Mesenchymal stem cell (in vitro differentiated cells and primary cell): ENCODE measurements at regions not wholly inside any gene's neighbourhood (a gene's known extent, or its start where the extent isn't known, plus 50 kb on each side); places are given as distances from the start of the nearest gene placed in this dataset.

Source experiments
- DNase-seq: peaks from one replicate; pipeline ENCODE4 v3.0.0-alpha.2; 2013
- H2AFZ ChIP-seq: one replicate; pipeline ENCODE4 v1.6.1; 2013; ENCODE audit warnings: low read depth, mild to moderate bottlenecking, control low read depth, inconsistent platforms, low read length, moderate library complexity
- H2AK5ac ChIP-seq: 2 replicates; pipeline ENCODE4 v1.6.1; 2013; ENCODE audit warnings: low read length, moderate library complexity, mild to moderate bottlenecking, inconsistent platforms; ENCODE audit not compliant: severe bottlenecking
- H2BK120ac ChIP-seq: one replicate; pipeline ENCODE4 v1.6.1; 2013; ENCODE audit warnings: low read depth, mild to moderate bottlenecking, inconsistent platforms, low read length, moderate library complexity
- H2BK12ac ChIP-seq, 2 experiments: one replicate each; pipeline ENCODE4 v1.6.1; 2013; ENCODE audit warnings: inconsistent platforms in 2 of 2, low read length in 2 of 2, mild to moderate bottlenecking in 2 of 2, moderate library complexity in 2 of 2, control low read depth in 1 of 2
- H2BK15ac ChIP-seq: one replicate; pipeline ENCODE4 v1.6.1; 2013; ENCODE audit warnings: mild to moderate bottlenecking, low read depth, inconsistent platforms; ENCODE audit not compliant: poor library complexity, severe bottlenecking
- H2BK5ac ChIP-seq: 2 replicates; pipeline ENCODE4 v1.6.1; 2013; ENCODE audit warnings: low read depth, mild to moderate bottlenecking, low read length, control low read depth, inconsistent platforms; ENCODE audit not compliant: poor library complexity, severe bottlenecking
- H3K14ac ChIP-seq, 2 experiments: one replicate each; pipeline ENCODE4 v1.6.1; 2013; ENCODE audit warnings: inconsistent platforms in 2 of 2, low read length in 2 of 2, control low read depth in 1 of 2, mild to moderate bottlenecking in 1 of 2, moderate library complexity in 1 of 2
- H3K18ac ChIP-seq, 2 experiments: one replicate each; pipeline ENCODE4 v1.6.1; 2013; ENCODE audit warnings: inconsistent platforms in 2 of 2, low read length in 2 of 2, control low read depth in 1 of 2, low read depth in 1 of 2, mild to moderate bottlenecking in 1 of 2
- H3K23ac ChIP-seq, 2 experiments: one replicate each; pipeline ENCODE4 v1.6.1; 2013; ENCODE audit warnings: inconsistent platforms in 2 of 2, low read length in 2 of 2, mild to moderate bottlenecking in 2 of 2, moderate library complexity in 2 of 2, control low read depth in 1 of 2
- H3K27ac ChIP-seq: 2 replicates; pipeline ENCODE4 v1.5.1; 2013; ENCODE audit warnings: mild to moderate bottlenecking, moderate library complexity, low read length, control low read depth, inconsistent platforms; ENCODE audit not compliant: poor library complexity, severe bottlenecking
- H3K27me3 ChIP-seq, 2 experiments: 2 replicates each; pipeline versions ENCODE4 v1.6.1 to v1.7.0; 2013; ENCODE audit warnings: low read length in 2 of 2, mild to moderate bottlenecking in 2 of 2, moderate library complexity in 2 of 2, control low read depth in 1 of 2, inconsistent platforms in 1 of 2; ENCODE audit not compliant: control insufficient read depth in 1 of 2, insufficient read depth in 1 of 2
- H3K36me3 ChIP-seq, 2 experiments: 2 replicates each; pipeline versions ENCODE4 v1.6.1 to v1.7.0; 2013; ENCODE audit warnings: low read length in 2 of 2, control low read depth in 1 of 2, inconsistent platforms in 1 of 2, low read depth in 1 of 2, mild to moderate bottlenecking in 1 of 2; ENCODE audit not compliant: insufficient read depth in 2 of 2, control insufficient read depth in 1 of 2
- H3K4ac ChIP-seq, 2 experiments: one replicate each; pipeline ENCODE4 v1.6.1; 2013; ENCODE audit warnings: inconsistent platforms in 2 of 2, low read length in 2 of 2, mild to moderate bottlenecking in 2 of 2, moderate library complexity in 2 of 2, control low read depth in 1 of 2, low read depth in 1 of 2
- H3K4me1 ChIP-seq: 2 replicates; pipeline ENCODE4 v1.6.1; 2013; ENCODE audit warnings: low read depth, low read length, control low read depth; ENCODE audit not compliant: control insufficient read depth, insufficient read depth
- H3K4me2 ChIP-seq: 2 replicates; pipeline ENCODE4 v1.6.1; 2013; ENCODE audit warnings: low read length, mild to moderate bottlenecking, inconsistent platforms; ENCODE audit not compliant: poor library complexity, severe bottlenecking
- H3K4me3 ChIP-seq, 2 experiments: 2 replicates each; pipeline versions ENCODE4 v1.5.1 to v1.7.0; 2013; ENCODE audit warnings: low read length in 2 of 2, mild to moderate bottlenecking in 2 of 2, control low read depth in 1 of 2, low read depth in 1 of 2; ENCODE audit not compliant: insufficient read depth in 1 of 2
- H3K79me1 ChIP-seq: replicated peaks from 2 replicates; pipeline ENCODE4 v1.6.1; 2013; ENCODE audit warnings: mild to moderate bottlenecking, control low read depth, low read length, inconsistent platforms; ENCODE audit not compliant: poor library complexity, severe bottlenecking
- H3K9ac ChIP-seq: 2 replicates; pipeline ENCODE4 v1.7.0; 2013; ENCODE audit warnings: mild to moderate bottlenecking, low read length, moderate library complexity
- H3K9me3 ChIP-seq: 2 replicates; pipeline ENCODE4 v1.7.0; 2013; ENCODE audit warnings: mild to moderate bottlenecking, low read length; ENCODE audit not compliant: control insufficient read depth
- H4K8ac ChIP-seq: one replicate; pipeline ENCODE4 v1.6.1; 2013; ENCODE audit warnings: inconsistent platforms, mild to moderate bottlenecking, low read length, moderate library complexity
- H4K91ac ChIP-seq: one replicate; pipeline ENCODE4 v1.6.1; 2013; ENCODE audit warnings: mild to moderate bottlenecking, low read length, inconsistent platforms
- WGBS: methylation state at CpG from one replicate; pipeline ENCODE4 v1.1.7; 2013; ENCODE audit warnings: mixed read lengths; 5-methylcytosine and 5-hydroxymethylcytosine counted together

GRCh38 chr6:65935412-65935811 lies 228.4 kb upstream of the EYS start:
- H3K9me3 ChIP-seq = no peaks in the 10 kb centered on the region
- H3K23ac ChIP-seq = no peak overlapping the region
- H2BK120ac ChIP-seq = no peak overlapping the region
- H2AFZ ChIP-seq = no peak overlapping the region
- WGBS = 88% methylated on average over 1 of the region's 1 CpG
- DNase-seq = no peak
- H3K79me1 ChIP-seq = no peaks in the 10 kb centered on the region
- no peak overlapping the region for H4K91ac ChIP-seq
- no peak overlapping the region for H3K18ac ChIP-seq
- H2BK5ac ChIP-seq = no peak overlapping the region
- H3K4me3 ChIP-seq = no peak overlapping the region
- H4K8ac ChIP-seq = no peak overlapping the region
- no peak overlapping the region for H3K27ac ChIP-seq
- H3K27me3 ChIP-seq = no peaks in the 10 kb centered on the region
- no peak overlapping the region for H3K4me2 ChIP-seq
- no peak overlapping the region for H2BK15ac ChIP-seq
- H3K4me1 ChIP-seq = no peaks in the 10 kb centered on the region
- no peak overlapping the region for H3K9ac ChIP-seq
- H3K4ac ChIP-seq = no peak overlapping the region
- H2BK12ac ChIP-seq = no peak overlapping the region
- H3K36me3 ChIP-seq = no peaks in the 10 kb centered on the region
- no peak overlapping the region for H2AK5ac ChIP-seq
- no peak overlapping the region for H3K14ac ChIP-seq

- Histone ChIP-seq H2BK12ac (no peak overlapping the region), H2BK120ac (no peak overlapping the region), H3K4me2 (no peak overlapping the region), H4K91ac (no peak overlapping the region), H3K4me3 (no peak overlapping the region), H3K27me3 (no peaks in the 10 kb centered on the region), H3K36me3 (no peaks in the 10 kb centered on the region), H3K14ac (no peak overlapping the region), H3K79me1 (no peaks in the 10 kb centered on the region), H2AK5ac (no peak overlapping the region), H2BK5ac (no peak overlapping the region), H2BK15ac (no peak overlapping the region), H2AFZ (no peak overlapping the region), H3K4ac (no peak overlapping the region), H3K27ac (no peak overlapping the region), H3K4me1 (no peaks in the 10 kb centered on the region), H3K18ac (no peak overlapping the region), H3K23ac (no peak overlapping the region), H4K8ac (no peak overlapping the region), H3K9ac (no peak overlapping the region), H3K9me3 (no peaks in the 10 kb centered on the region)
- WGBS = 59% methylated on average over 1 of the region's 1 CpG
- no peak for DNase-seq
Measured at GRCh38 chr6:65933390-65933789, 226.4 kb upstream of the EYS start.

- Histone ChIP-seq H3K4me2 (no peak overlapping the region), H3K27me3 (no peaks in the 10 kb centered on the region), H4K8ac (no peak overlapping the region), H3K9me3 (no peaks in the 10 kb centered on the region), H3K4me1 (no peaks in the 10 kb centered on the region), H2AFZ (no peak overlapping the region), H4K91ac (no peak overlapping the region), H3K79me1 (no peaks in the 10 kb centered on the region), H3K36me3 (no peaks in the 10 kb centered on the region), H2BK15ac (no peak overlapping the region), H3K4me3 (no peak overlapping the region), H2AK5ac (no peak overlapping the region), H2BK12ac (no peak overlapping the region), H3K23ac (no peak overlapping the region), H3K14ac (no peak overlapping the region), H2BK5ac (no peak overlapping the region), H3K4ac (no peak overlapping the region), H3K9ac (no peak overlapping the region), H2BK120ac (no peak overlapping the region), H3K27ac (no peak overlapping the region), H3K18ac (no peak overlapping the region)
- DNase-seq = no peak
- WGBS = 96% methylated on average over 3 of the region's 13 CpGs
Measured at GRCh38 chr6:65927141-65927540, 220.1 kb upstream of the EYS start.

DNA sequence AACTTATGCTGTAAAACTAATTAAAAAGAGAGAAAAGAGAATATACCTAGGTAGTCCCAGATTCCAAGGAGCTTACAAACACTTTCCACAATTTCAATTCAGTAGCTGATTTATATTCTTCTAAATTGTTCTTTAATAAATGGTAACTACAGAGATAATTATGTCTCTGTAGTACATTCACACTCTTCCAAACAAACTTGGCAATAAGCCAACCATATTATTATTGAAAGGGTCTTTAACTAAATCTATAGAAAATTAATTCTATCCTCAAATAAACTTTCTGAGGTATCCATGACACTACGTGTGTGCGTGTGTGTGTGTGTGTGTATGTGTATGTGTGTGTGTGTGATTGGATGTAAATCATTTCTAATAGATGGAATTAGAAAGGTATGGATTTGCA lies 217.4 kb upstream of the EYS start:
- no peak overlapping the region for H2AFZ ChIP-seq
- no peaks in the 10 kb centered on the region for H3K36me3 ChIP-seq
- H3K79me1 ChIP-seq = no peaks in the 10 kb centered on the region
- H3K9ac ChIP-seq = no peak overlapping the region
- no peak overlapping the region for H3K4me3 ChIP-seq
- H3K27me3 ChIP-seq = no peaks in the 10 kb centered on the region
- no peaks in the 10 kb centered on the region for H3K9me3 ChIP-seq
- no peak overlapping the region for H3K27ac ChIP-seq
- WGBS = 60% methylated on average over 1 of the region's 2 CpGs
- no peak overlapping the region for H3K23ac ChIP-seq
- no peak overlapping the region for H3K4me2 ChIP-seq
- no peak overlapping the region for H3K4ac ChIP-seq
- no peaks in the 10 kb centered on the region for H3K4me1 ChIP-seq
- no peak overlapping the region for H2BK5ac ChIP-seq
- no peak overlapping the region for H4K8ac ChIP-seq
- H2BK120ac ChIP-seq = no peak overlapping the region
- H2BK12ac ChIP-seq = no peak overlapping the region
- H3K14ac ChIP-seq = no peak overlapping the region
- no peak overlapping the region for H2BK15ac ChIP-seq
- H3K18ac ChIP-seq = no peak overlapping the region
- no peak overlapping the region for H4K91ac ChIP-seq
- H2AK5ac ChIP-seq = no peak overlapping the region
- no peak for DNase-seq
